ENCODE measurements at regions not wholly inside any gene's neighbourhood (a gene's known extent, or its start where the extent isn't known, plus 50 kb on each side); places are given as distances from the start of the nearest gene placed in this dataset.

- H3K27me3 ChIP-seq: no peaks in the 10 kb centered on the region
- TF ChIP-seq CTCF (IDR thresholded peaks at IDR 0.05): no peak
- TF ChIP-seq POLR2A (IDR thresholded peaks at IDR 0.05): no peak
- H3K27ac ChIP-seq: no peak overlapping the region
- H3K9me3 ChIP-seq: no peaks in the 10 kb centered on the region
- H3K4me3 ChIP-seq: no peak overlapping the region
- H3K36me3 ChIP-seq: no peaks in the 10 kb centered on the region
- no peak for DNase-seq
- H3K4me1 ChIP-seq: no peaks in the 10 kb centered on the region
Measured at GRCh38 chr2:45127321-45127720, 118.1 kb upstream of the SIX2 start.

GRCh38 chr2:45125232-45125631 is 116.0 kb upstream of the SIX2 start:
- TF ChIP-seq CTCF (IDR thresholded peaks at IDR 0.05) (no peak), POLR2A (IDR thresholded peaks at IDR 0.05) (no peak)
- Histone ChIP-seq H3K4me3 (no peak overlapping the region), H3K36me3 (no peaks in the 10 kb centered on the region), H3K4me1 (no peaks in the 10 kb centered on the region), H3K9me3 (no peaks in the 10 kb centered on the region), H3K27me3 (no peaks in the 10 kb centered on the region), H3K27ac (no peak overlapping the region)
- no peak for DNase-seq

GRCh38 chr2:45124456-45124855 is 115.2 kb upstream of the SIX2 start:
- Histone ChIP-seq H3K4me1 (no peaks in the 10 kb centered on the region), H3K4me3 (no peak overlapping the region), H3K36me3 (no peaks in the 10 kb centered on the region), H3K27ac (no peak overlapping the region), H3K9me3 (no peaks in the 10 kb centered on the region), H3K27me3 (no peaks in the 10 kb centered on the region)
- TF ChIP-seq POLR2A (IDR thresholded peaks at IDR 0.05) (no peak), CTCF (IDR thresholded peaks at IDR 0.05) (no peak)
- no peak for DNase-seq

GRCh38 chr2:45123521-45124191 is 114.4 kb upstream of the SIX2 start:
- no peak overlapping the region for H3K27ac ChIP-seq
- no peak for TF ChIP-seq CTCF (IDR thresholded peaks at IDR 0.05)
- H3K36me3 ChIP-seq: no peaks in the 10 kb centered on the region
- no peaks in the 10 kb centered on the region for H3K4me1 ChIP-seq
- DNase-seq: no peak
- no peaks in the 10 kb centered on the region for H3K9me3 ChIP-seq
- H3K27me3 ChIP-seq: no peaks in the 10 kb centered on the region
- H3K4me3 ChIP-seq: no peak overlapping the region

GRCh38 chr2:45123065-45123464 is 113.8 kb upstream of the SIX2 start:
- TF ChIP-seq POLR2A (IDR thresholded peaks at IDR 0.05) (no peak), CTCF (IDR thresholded peaks at IDR 0.05) (no peak)
- Histone ChIP-seq H3K36me3 (no peaks in the 10 kb centered on the region), H3K4me3 (no peak overlapping the region), H3K4me1 (no peaks in the 10 kb centered on the region), H3K9me3 (no peaks in the 10 kb centered on the region), H3K27me3 (no peaks in the 10 kb centered on the region), H3K27ac (no peak overlapping the region)
- DNase-seq: no peak
